AG09319 (cell line): ENCODE measurements at regions not wholly inside any gene's neighbourhood (a gene's known extent, or its start where the extent isn't known, plus 50 kb on each side); places are given as distances from the start of the nearest gene placed in this dataset.

ENCODE experiments used
- DNase-seq: peaks from one replicate; pipeline ENCODE4 v3.0.0-alpha.2; 2010; ENCODE audit warnings: low read depth; ENCODE audit errors: extremely low read depth
- CTCF ChIP-seq: IDR thresholded peaks from 2 replicates; pipeline ENCODE4 v1.5.1; 2011; ENCODE audit warnings: low read depth, mild to moderate bottlenecking, inconsistent platforms, low read length, moderate library complexity

- DNase-seq: no peak
- TF ChIP-seq CTCF: no peak
Measured at GRCh38 chr20:51183451-51183850, 160.5 kb upstream of the KCNG1 start.

DNA sequence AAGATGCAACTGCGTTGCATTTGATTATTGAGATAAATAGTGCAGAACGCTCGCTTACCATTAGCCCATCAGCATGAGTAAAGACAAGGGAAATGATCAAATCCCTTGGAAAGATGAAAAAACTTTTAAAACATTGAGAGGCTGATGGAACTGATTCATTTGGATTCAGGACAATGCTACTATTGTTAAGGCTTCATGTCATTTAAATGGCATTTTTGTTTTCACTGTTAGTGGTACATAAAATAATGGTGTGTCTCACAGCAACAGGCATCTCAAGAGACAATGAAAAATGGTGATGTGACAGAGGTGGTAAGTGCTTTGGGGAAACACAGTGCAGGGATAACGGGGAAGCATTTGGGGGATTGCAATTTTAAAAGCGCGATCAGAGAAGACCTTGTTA, 159.7 kb upstream of the KCNG1 start:
- TF ChIP-seq CTCF: no peak
- no peak for DNase-seq

GRCh38 chr20:51178153-51178552, 155.2 kb upstream of the KCNG1 start:
- DNase-seq: no peak
- no peak for TF ChIP-seq CTCF

- DNase-seq: no peak
- no peak for TF ChIP-seq CTCF
Measured at GRCh38 chr20:51176876-51177275, 154.0 kb upstream of the KCNG1 start.

GRCh38 chr20:51176446-51176845, 153.5 kb upstream of the KCNG1 start:
- no peak for DNase-seq
- no peak for TF ChIP-seq CTCF

GRCh38 chr20:51175724-51176123, 152.8 kb upstream of the KCNG1 start:
- no peak for TF ChIP-seq CTCF
- no peak for DNase-seq

- no peak for DNase-seq
- no peak for TF ChIP-seq CTCF
Measured at GRCh38 chr20:51175156-51175555, 152.2 kb upstream of the KCNG1 start.

GRCh38 chr20:51174536-51174935, 151.6 kb upstream of the KCNG1 start:
- no peak for TF ChIP-seq CTCF
- DNase-seq: no peak
